ENCODE measurements at regions not wholly inside any gene's neighbourhood (a gene's known extent, or its start where the extent isn't known, plus 50 kb on each side); places are given as distances from the start of the nearest gene placed in this dataset.

GRCh38 chr12:115588131-115588530, 689.4 kb downstream of the MED13L start:
- in situ Hi-C loops (cut with MboI; ENCODE audit: low sequenced_read_pairs in 4 of 4): no loop called here
- ATAC-seq: no peak
- H3K4me3 ChIP-seq: no peak overlapping the region

DNA sequence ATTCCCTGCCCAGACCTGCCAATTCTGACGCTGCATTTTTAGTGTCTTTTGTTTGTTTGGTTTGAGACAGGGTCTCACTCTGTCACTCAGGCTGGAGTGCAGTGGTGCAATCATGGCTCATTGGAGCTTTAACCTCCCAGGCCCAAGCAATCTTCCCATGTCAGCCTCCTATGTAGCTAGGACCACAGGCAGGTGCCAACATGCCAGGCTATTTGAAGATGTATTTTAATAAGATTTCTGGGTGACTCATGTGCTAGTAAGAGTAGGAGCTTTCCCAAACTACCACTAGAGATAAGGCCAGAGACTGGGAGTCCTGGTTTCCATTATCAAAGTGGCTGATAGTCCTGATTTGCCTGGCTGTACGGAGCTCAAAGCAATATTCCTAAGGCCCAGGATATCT, 693.3 kb downstream of the MED13L start:
- in situ Hi-C loops (cut with MboI; ENCODE audit: low sequenced_read_pairs in 4 of 4): no loop called here
- no peak for TF ChIP-seq CTCF (IDR thresholded peaks at IDR 0.05 in 4 of 5, conservative IDR thresholded peaks at IDR 0.05 in 1 of 5)
- no peak for TF ChIP-seq POLR2A (IDR thresholded peaks at IDR 0.05)
- intact Hi-C loops (cut with DNase I; ENCODE audit: low total_unique reads): no loop called here
- H3K9me3 ChIP-seq: no peaks in the 10 kb centered on the region
- DNase-seq (no peak), ATAC-seq (no peak)
- H3K4me3 ChIP-seq: no peak overlapping the region
- no peaks in the 10 kb centered on the region for H3K4me1 ChIP-seq
- no peaks in the 10 kb centered on the region for H3K36me3 ChIP-seq
- no peaks in the 10 kb centered on the region for H3K27me3 ChIP-seq
- H3K27ac ChIP-seq: no peak overlapping the region

More at GRCh38 chr12:115588131-115588530, 689.4 kb downstream of the MED13L start:
- Histone ChIP-seq H3K9me3 (no peaks in the 10 kb centered on the region), H3K27me3 (no peaks in the 10 kb centered on the region), H3K27ac (no peak overlapping the region), H3K4me1 (no peaks in the 10 kb centered on the region), H3K36me3 (no peaks in the 10 kb centered on the region)
- no peak for TF ChIP-seq POLR2A (IDR thresholded peaks at IDR 0.05)
- intact Hi-C loops (cut with DNase I; ENCODE audit: low total_unique reads): no loop called here
- no peak for DNase-seq

DNA sequence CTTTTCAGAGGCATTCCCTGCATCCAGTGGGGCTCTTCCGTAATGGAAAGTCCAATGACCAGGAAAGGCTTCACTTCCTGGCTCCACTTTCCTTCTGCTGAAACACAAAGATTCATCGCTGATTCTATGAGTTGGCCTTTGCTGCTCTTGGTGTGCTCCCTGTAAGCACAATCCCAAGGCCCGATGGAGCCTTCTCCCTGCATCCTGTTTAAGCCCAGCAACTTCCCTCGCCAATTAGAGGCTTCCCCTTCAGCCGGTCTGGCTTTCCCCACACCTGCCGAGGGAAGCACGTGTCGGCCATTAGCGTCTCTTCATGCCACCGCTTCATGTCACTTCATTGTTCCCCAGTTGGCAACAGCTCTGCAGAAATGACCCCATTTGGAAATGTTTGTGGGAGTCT, 693.9 kb downstream of the MED13L start:
- TF ChIP-seq CTCF (IDR thresholded peaks at IDR 0.05 in 4 of 5, conservative IDR thresholded peaks at IDR 0.05 in 1 of 5): no peak
- intact Hi-C loops (cut with DNase I; ENCODE audit: low total_unique reads) (no loop called here), in situ Hi-C loops (cut with MboI; ENCODE audit: low sequenced_read_pairs in 4 of 4) (no loop called here)
- Histone ChIP-seq H3K27ac (no peak overlapping the region), H3K4me1 (no peaks in the 10 kb centered on the region), H3K9me3 (no peaks in the 10 kb centered on the region), H3K27me3 (no peaks in the 10 kb centered on the region), H3K4me3 (no peak overlapping the region), H3K36me3 (no peaks in the 10 kb centered on the region)
- DNase-seq (no peak), ATAC-seq (no peak)

DNA sequence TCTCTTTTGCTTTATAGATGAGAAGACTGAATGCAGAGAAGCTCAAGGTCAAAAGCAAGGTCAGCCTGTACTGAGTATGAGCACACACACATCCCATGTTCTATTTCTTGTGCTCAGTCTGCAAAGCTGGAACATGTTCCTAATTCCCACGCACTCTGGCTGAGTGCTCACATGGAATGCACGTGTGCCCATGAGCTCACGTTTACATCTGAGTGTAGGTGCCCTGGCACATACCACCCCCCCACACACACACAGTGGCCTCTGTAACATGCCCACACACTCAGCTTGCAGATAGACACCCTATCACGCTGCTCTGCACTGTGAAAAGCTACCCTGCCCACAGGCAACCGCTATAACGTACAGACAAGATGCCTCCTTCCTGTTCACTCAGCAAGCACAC, 700.1 kb downstream of the MED13L start:
- ATAC-seq (no peak), DNase-seq (no peak)
- intact Hi-C loops (cut with DNase I; ENCODE audit: low total_unique reads) (no loop called here), in situ Hi-C loops (cut with MboI; ENCODE audit: low sequenced_read_pairs in 4 of 4) (no loop called here)
- Histone ChIP-seq H3K27me3 (no peaks in the 10 kb centered on the region), H3K36me3 (no peaks in the 10 kb centered on the region), H3K9me3 (no peaks in the 10 kb centered on the region), H3K4me1 (no peaks in the 10 kb centered on the region), H3K27ac (no peak overlapping the region), H3K4me3 (no peak overlapping the region)
- TF ChIP-seq POLR2A (IDR thresholded peaks at IDR 0.05) (no peak), CTCF (IDR thresholded peaks at IDR 0.05 in 4 of 5, conservative IDR thresholded peaks at IDR 0.05 in 1 of 5) (no peak)

DNA sequence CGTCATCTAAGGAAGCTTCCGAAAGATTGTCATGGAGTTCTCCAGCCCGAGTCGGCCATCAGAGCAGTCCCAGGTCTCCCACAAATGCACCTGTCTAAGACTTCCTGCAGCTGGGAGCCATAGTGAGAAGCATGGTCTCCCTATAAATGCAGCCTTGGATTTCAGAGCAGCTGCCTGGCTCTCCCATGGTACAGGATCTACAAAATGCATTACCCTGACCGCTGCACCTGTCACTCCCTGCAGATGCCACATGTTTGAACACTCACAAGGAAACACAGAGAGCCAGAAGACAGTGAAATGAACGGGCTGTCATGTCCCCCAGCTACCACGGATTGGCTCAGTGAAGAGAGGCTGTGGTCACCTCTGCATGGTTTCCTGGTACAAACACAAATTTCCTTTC, 702.7 kb downstream of the MED13L start:
- no peaks in the 10 kb centered on the region for H3K9me3 ChIP-seq
- no peaks in the 10 kb centered on the region for H3K4me1 ChIP-seq
- no peaks in the 10 kb centered on the region for H3K36me3 ChIP-seq
- TF ChIP-seq CTCF (IDR thresholded peaks at IDR 0.05 in 4 of 5, conservative IDR thresholded peaks at IDR 0.05 in 1 of 5) (no peak), POLR2A (IDR thresholded peaks at IDR 0.05) (no peak)
- DNase-seq (no peak), ATAC-seq (no peak)
- H3K27me3 ChIP-seq: no peaks in the 10 kb centered on the region
- no peak overlapping the region for H3K4me3 ChIP-seq
- H3K27ac ChIP-seq: no peak overlapping the region
- intact Hi-C loops (cut with DNase I; ENCODE audit: low total_unique reads): no loop called here
- in situ Hi-C loops (cut with MboI; ENCODE audit: low sequenced_read_pairs in 4 of 4): no loop called here

Data from gastrocnemius medialis (tissue), 4 donors.